HepG2 (cell line): ENCODE measurements at regions not wholly inside any gene's neighbourhood (a gene's known extent, or its start where the extent isn't known, plus 50 kb on each side); places are given as distances from the start of the nearest gene placed in this dataset.

Experiments
- ATAC-seq: fragments of 200-7000 bp; cut with Tn5 transposase; 3 replicates; pipeline ENCODE4 v1.9.1; 2020; ENCODE audit warnings: mild to moderate bottlenecking, moderate library complexity
- BruUV-seq: library from RNA; stranded (reverse); fragments of 400-500 nt; replicated peaks from 2 replicates; lab custom pipeline; 2021; lab: Mats Ljungman, UMichigan
- CTCF ChIA-PET: fragments of 300-600 bp; formaldehyde crosslinking; extraction: SDS; loops from one replicate; lab custom pipeline; 2021; ENCODE audit warnings: low total read pairs, inconsistent platforms, low intra/inter-chr PET ratio; lab: Yijun Ruan, JAX
- POLR2A ChIA-PET: fragments of 350-600 bp; sonication (Branson Sonifier 250); formaldehyde crosslinking; loops from one replicate; lab custom pipeline; 2020; ENCODE audit warnings: antibody characterized with exemption, inconsistent platforms; lab: Yijun Ruan, JAX
- DNase-seq: peaks from one replicate; pipeline ENCODE4 v3.0.0-alpha.2; 2015; ENCODE audit warnings: low spot score
- FAIRE-seq: peaks from 3 replicates; lab custom pipeline; 2011; peaks lifted over from hg19 to GRCh38; lab: Jason Lieb, UNC
- H2AFZ ChIP-seq: one replicate; pipeline ENCODE4 v1.6.1; 2011; ENCODE audit warnings: low read length, inconsistent platforms
- H3K27ac ChIP-seq: fragments of 300-600 bp; 3 replicates; pipeline ENCODE4 v1.8.0; 2011; ENCODE audit warnings: mixed run types, mild to moderate bottlenecking, mixed read lengths, low read length, inconsistent platforms; ENCODE audit not compliant: insufficient read depth; ENCODE audit errors: extremely low read length
- H3K27me3 ChIP-seq, 2 experiments: fragments of 200-600 bp in 1 of 2; 2 replicates in 1 of 2; 3 replicates in 1 of 2; pipeline versions ENCODE4 v1.6.0 to v1.8.0; 2011; ENCODE audit warnings: low read length in 2 of 2, mild to moderate bottlenecking in 2 of 2, moderate library complexity in 2 of 2, inconsistent platforms in 1 of 2; ENCODE audit not compliant: insufficient read depth in 2 of 2, control insufficient read depth in 1 of 2
- H3K36me3 ChIP-seq, 2 experiments: fragments of 200-600 bp in 1 of 2; replicated peaks in 1 of 2; 2 replicates in 1 of 2; 3 replicates in 1 of 2; pipeline versions ENCODE4 v1.5.1 to v1.8.0; 2011; ENCODE audit warnings: low read length in 2 of 2, inconsistent platforms in 1 of 2; ENCODE audit not compliant: insufficient read depth in 2 of 2, control insufficient read depth in 1 of 2
- H3K4me1 ChIP-seq: 2 replicates; pipeline ENCODE4 v1.5.1; 2012; ENCODE audit warnings: low read length, inconsistent platforms; ENCODE audit not compliant: insufficient read depth
- H3K4me2 ChIP-seq: 2 replicates; pipeline ENCODE4 v1.6.0; 2011; ENCODE audit warnings: low read depth, low read length, inconsistent platforms
- H3K4me3 ChIP-seq, 3 experiments: fragments of 200-600 bp in 1 of 3; sonication (generic), shearing (Covaris generic) in 1 of 3; replicated peaks in 1 of 3; 2 replicates each; pipeline ENCODE4 v1.5.1; 2011 to 2016; ENCODE audit warnings: low read length in 3 of 3, inconsistent platforms in 2 of 3, low read depth in 2 of 3, mild to moderate bottlenecking in 2 of 3, control low read depth in 1 of 3, mixed read lengths in 1 of 3; ENCODE audit not compliant: insufficient read depth in 1 of 3
- H3K79me2 ChIP-seq: one replicate; pipeline ENCODE4 v1.6.1; 2011; ENCODE audit warnings: low read length, inconsistent platforms; ENCODE audit not compliant: insufficient read depth
- H3K9ac ChIP-seq: 2 replicates; pipeline ENCODE4 v1.6.0; 2011; ENCODE audit warnings: mild to moderate bottlenecking, low read depth, low read length, inconsistent platforms; ENCODE audit not compliant: insufficient read depth
- H3K9me3 ChIP-seq: 2 replicates; pipeline ENCODE4 v1.5.1; 2012; ENCODE audit warnings: mild to moderate bottlenecking, low read length
- H4K20me1 ChIP-seq: 2 replicates; pipeline ENCODE4 v1.6.0; 2011; ENCODE audit warnings: inconsistent platforms, mild to moderate bottlenecking, low read length, moderate library complexity; ENCODE audit not compliant: insufficient read depth
- ATF7 ChIP-seq, 2 experiments: fragments of 450-650 bp in 1 of 2; sonication (generic) in 1 of 2; formaldehyde crosslinking in 1 of 2; IDR thresholded peaks; 2 replicates each; pipeline versions ENCODE4 v1.4.0 to v1.6.1; 2016 to 2020; ENCODE audit warnings: antibody characterized with exemption in 1 of 2, mild to moderate bottlenecking in 1 of 2, missing genetic modification reagents in 1 of 2
- GPN1 ChIP-seq: sonication (generic); formaldehyde crosslinking; IDR thresholded peaks from 2 replicates; pipeline ENCODE4 v1.5.1; 2020; ENCODE audit warnings: missing genetic modification reagents, borderline replicate concordance
- HOXA7 ChIP-seq: sonication (generic); formaldehyde crosslinking; IDR thresholded peaks from 2 replicates; pipeline ENCODE4 v1.8.1; 2022; ENCODE audit warnings: mild to moderate bottlenecking, missing genetic modification reagents, moderate library complexity
- HOXD1 ChIP-seq: sonication (generic); formaldehyde crosslinking; IDR thresholded peaks from 2 replicates; pipeline ENCODE4 v1.5.0; 2020; ENCODE audit warnings: missing genetic modification reagents
- MAFK ChIP-seq, 2 experiments: IDR thresholded peaks in 1 of 2; conservative IDR thresholded peaks in 1 of 2; 2 replicates each; pipeline ENCODE4 v1.6.1; 2011; ENCODE audit warnings: improper control_type of control experiment in 2 of 2, low read length in 2 of 2
- MTA3 ChIP-seq: sonication (generic); formaldehyde crosslinking; IDR thresholded peaks from 2 replicates; pipeline ENCODE4 v1.4.0; 2020; ENCODE audit warnings: missing genetic modification reagents
- NCOR1 ChIP-seq: fragments of 200-600 bp; sonication (generic); IDR thresholded peaks from 2 replicates; pipeline ENCODE4 v1.7.0; 2017; ENCODE audit warnings: antibody characterized with exemption, low read length, borderline replicate concordance
- ONECUT2 ChIP-seq: sonication (generic); formaldehyde crosslinking; IDR thresholded peaks from 2 replicates; pipeline ENCODE4 v1.4.0; 2020; ENCODE audit warnings: missing genetic modification reagents
- PRPF4 ChIP-seq: fragments of 200-400 bp; formaldehyde crosslinking; IDR thresholded peaks from 2 replicates; pipeline ENCODE4 v1.6.1; 2016; ENCODE audit warnings: low read length, low read depth; ENCODE audit not compliant: poor library complexity, severe bottlenecking
- RXRA ChIP-seq: sonication (generic); formaldehyde crosslinking; IDR thresholded peaks from 2 replicates; pipeline ENCODE4 v1.5.1; 2020; ENCODE audit warnings: missing genetic modification reagents
- THYN1 ChIP-seq: sonication (generic); formaldehyde crosslinking; IDR thresholded peaks from 2 replicates; pipeline ENCODE4 v1.8.1; 2023; ENCODE audit warnings: low read depth, mild to moderate bottlenecking, moderate library complexity, missing genetic modification reagents, borderline replicate concordance
- TOE1 ChIP-seq: sonication (generic); formaldehyde crosslinking; IDR thresholded peaks from 2 replicates; pipeline ENCODE4 v1.4.0; 2020; ENCODE audit warnings: mild to moderate bottlenecking, missing genetic modification reagents
- ZC3H4 ChIP-seq: sonication (generic); formaldehyde crosslinking; IDR thresholded peaks from 2 replicates; pipeline ENCODE4 v1.4.0; 2020; ENCODE audit warnings: missing genetic modification reagents, borderline replicate concordance
- ZKSCAN1 ChIP-seq: fragments of 150-350 bp; IDR thresholded peaks from 2 replicates; pipeline ENCODE4 v1.6.1; 2014; ENCODE audit warnings: low read length
- ZMYM2 ChIP-seq: sonication (generic); formaldehyde crosslinking; IDR thresholded peaks from 2 replicates; pipeline ENCODE4 v1.8.0; 2022; ENCODE audit warnings: mild to moderate bottlenecking, missing genetic modification reagents
- ZNF33A ChIP-seq: sonication (generic); formaldehyde crosslinking; IDR thresholded peaks from 2 replicates; pipeline ENCODE4 v1.5.1; 2020; ENCODE audit warnings: missing genetic modification reagents, mild to moderate bottlenecking, moderate library complexity, borderline replicate concordance
- ZNF772 ChIP-seq: sonication (generic); formaldehyde crosslinking; IDR thresholded peaks from 2 replicates; pipeline ENCODE4 v1.5.0; 2020; ENCODE audit warnings: mild to moderate bottlenecking, missing genetic modification reagents
- WGBS: methylation state at CpG from one replicate; pipeline ENCODE4 v1.1.6; 2017; ENCODE audit warnings: low lambda C conversion rate; 5-methylcytosine and 5-hydroxymethylcytosine counted together
- in situ Hi-C: cut with HindIII; loops from 2 replicates; pipeline ENCODE4 v1.10.0; 2017; ENCODE audit warnings: low pct_unique_long_range_greater_than_20kb; ENCODE audit not compliant: extremely low pct_ligation_motif_present
- intact Hi-C: fragments of 100-400 bp; cut with micrococcal nuclease; formaldehyde crosslinking; loops from one replicate; pipeline ENCODE4 v1.10.0; 2022; ENCODE audit not compliant: unreplicated experiment
- TF ChIP-seq, protein P1 (sequence below): sonication (generic); formaldehyde crosslinking; IDR thresholded peaks from 2 replicates; pipeline ENCODE4 v1.4.0; 2020; ENCODE audit warnings: missing genetic modification reagents
- TF ChIP-seq, protein P2 (sequence below): sonication (generic); formaldehyde crosslinking; IDR thresholded peaks from 2 replicates; pipeline ENCODE4 v1.4.0; 2020; ENCODE audit warnings: missing genetic modification reagents, mild to moderate bottlenecking, borderline replicate concordance
- TF ChIP-seq, protein P3 (sequence below): sonication (generic); formaldehyde crosslinking; IDR thresholded peaks from 2 replicates; pipeline ENCODE4 v1.9.0; 2021; ENCODE audit warnings: missing genetic modification reagents, mild to moderate bottlenecking, borderline replicate concordance

DNA sequence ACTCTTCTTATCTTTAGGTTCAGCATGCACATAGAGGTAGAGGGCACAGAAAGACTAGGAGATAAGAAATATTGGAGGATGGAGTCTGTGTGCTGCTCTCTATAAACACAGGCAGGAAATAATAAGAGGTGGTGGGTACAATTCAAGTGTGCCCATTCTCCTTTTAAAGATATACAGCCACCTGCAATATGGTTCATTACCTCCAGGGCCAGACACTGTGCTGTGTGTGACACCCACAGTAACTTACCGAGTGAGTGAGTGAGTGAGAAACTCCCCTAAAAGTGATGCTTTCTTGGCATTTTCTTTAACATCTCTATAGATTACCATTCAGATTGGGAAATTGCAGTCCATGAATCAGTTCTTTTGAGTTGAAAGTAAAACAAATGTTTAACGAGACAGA is 311.8 kb upstream of the KCNN2 start:
- Histone ChIP-seq H3K36me3 (no peaks in the 10 kb centered on the region), H4K20me1 (no peaks in the 10 kb centered on the region), H3K4me1 (peaks cover under 1% of the 10 kb centered on the region; the same call in 1 of the 2 replicates)
- 0 out of 3 replicates have a peak, but pooled peaks have one; percentile 29 for ATAC-seq
- BruUV-seq = no TSS peak
- no peak for TF ChIP-seq ZNF33A (CRISPR knock-in tag)
- TF ChIP-seq ATF7 (IDR thresholded peaks at IDR 0.05) = no peak
- TF ChIP-seq ATF7 (CRISPR knock-in tag; IDR thresholded peaks at IDR 0.05) = no peak
- TF ChIP-seq ZC3H4 (CRISPR knock-in tag) = no peak
- TF ChIP-seq MAFK (conservative IDR thresholded peaks at IDR 0.05 in 1 of 2, IDR thresholded peaks at IDR 0.05 in 1 of 2; ENCODE audit: low read length in 2 of 2) = no peak
- TF ChIP-seq TOE1 (CRISPR knock-in tag) = no peak
- no peak for TF ChIP-seq ZMYM2 (CRISPR knock-in tag)
- no peak for TF ChIP-seq ONECUT2 (CRISPR knock-in tag)
- TF ChIP-seq ZKSCAN1 = no peak
- no peak for TF ChIP-seq PRPF4
- TF ChIP-seq RXRA = no peak
- no peak for TF ChIP-seq ZNF772 (CRISPR knock-in tag)
- no peak for TF ChIP-seq HOXA7 (CRISPR knock-in tag)
- TF ChIP-seq, protein P1, sequence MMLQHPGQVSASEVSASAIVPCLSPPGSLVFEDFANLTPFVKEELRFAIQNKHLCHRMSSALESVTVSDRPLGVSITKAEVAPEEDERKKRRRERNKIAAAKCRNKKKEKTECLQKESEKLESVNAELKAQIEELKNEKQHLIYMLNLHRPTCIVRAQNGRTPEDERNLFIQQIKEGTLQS = no peak
- TF ChIP-seq, protein P2, sequence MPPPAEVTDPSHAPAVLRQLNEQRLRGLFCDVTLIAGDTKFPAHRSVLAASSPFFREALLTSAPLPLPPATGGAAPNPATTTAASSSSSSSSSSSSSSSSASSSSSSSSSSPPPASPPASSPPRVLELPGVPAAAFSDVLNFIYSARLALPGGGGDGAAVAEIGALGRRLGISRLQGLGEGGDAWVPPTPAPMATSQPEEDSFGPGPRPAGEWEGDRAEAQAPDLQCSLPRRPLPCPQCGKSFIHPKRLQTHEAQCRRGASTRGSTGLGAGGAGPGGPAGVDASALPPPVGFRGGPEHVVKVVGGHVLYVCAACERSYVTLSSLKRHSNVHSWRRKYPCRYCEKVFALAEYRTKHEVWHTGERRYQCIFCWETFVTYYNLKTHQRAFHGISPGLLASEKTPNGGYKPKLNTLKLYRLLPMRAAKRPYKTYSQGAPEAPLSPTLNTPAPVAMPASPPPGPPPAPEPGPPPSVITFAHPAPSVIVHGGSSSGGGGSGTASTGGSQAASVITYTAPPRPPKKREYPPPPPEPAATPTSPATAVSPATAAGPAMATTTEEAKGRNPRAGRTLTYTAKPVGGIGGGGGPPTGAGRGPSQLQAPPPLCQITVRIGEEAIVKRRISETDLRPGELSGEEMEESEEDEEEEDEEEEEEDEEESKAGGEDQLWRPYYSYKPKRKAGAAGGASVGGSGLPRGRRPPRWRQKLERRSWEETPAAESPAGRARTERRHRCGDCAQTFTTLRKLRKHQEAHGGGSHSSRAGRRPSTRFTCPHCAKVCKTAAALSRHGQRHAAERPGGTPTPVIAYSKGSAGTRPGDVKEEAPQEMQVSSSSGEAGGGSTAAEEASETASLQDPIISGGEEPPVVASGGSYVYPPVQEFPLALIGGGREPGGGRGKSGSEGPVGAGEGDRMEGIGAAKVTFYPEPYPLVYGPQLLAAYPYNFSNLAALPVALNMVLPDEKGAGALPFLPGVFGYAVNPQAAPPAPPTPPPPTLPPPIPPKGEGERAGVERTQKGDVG (CRISPR knock-in tag) = no peak
- TF ChIP-seq HOXD1 (CRISPR knock-in tag) = no peak
- no peak for TF ChIP-seq GPN1 (CRISPR knock-in tag)
- TF ChIP-seq MTA3 (CRISPR knock-in tag) = no peak
- no peak for TF ChIP-seq NCOR1
- TF ChIP-seq, protein P3, sequence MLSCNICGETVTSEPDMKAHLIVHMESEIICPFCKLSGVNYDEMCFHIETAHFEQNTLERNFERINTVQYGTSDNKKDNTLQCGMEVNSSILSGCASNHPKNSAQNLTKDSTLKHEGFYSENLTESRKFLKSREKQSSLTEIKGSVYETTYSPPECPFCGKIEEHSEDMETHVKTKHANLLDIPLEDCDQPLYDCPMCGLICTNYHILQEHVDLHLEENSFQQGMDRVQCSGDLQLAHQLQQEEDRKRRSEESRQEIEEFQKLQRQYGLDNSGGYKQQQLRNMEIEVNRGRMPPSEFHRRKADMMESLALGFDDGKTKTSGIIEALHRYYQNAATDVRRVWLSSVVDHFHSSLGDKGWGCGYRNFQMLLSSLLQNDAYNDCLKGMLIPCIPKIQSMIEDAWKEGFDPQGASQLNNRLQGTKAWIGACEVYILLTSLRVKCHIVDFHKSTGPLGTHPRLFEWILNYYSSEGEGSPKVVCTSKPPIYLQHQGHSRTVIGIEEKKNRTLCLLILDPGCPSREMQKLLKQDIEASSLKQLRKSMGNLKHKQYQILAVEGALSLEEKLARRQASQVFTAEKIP (CRISPR knock-in tag) = no peak
- TF ChIP-seq THYN1 (CRISPR knock-in tag) = no peak
- TF ChIP-seq, all 625 proteins: peak for 0
- H3K79me2 ChIP-seq = no peaks in the 10 kb centered on the region
- no peak overlapping the region for H3K4me2 ChIP-seq
- intact Hi-C loops = no loop called here
- no peak overlapping the region for H3K9ac ChIP-seq
- in situ Hi-C loops = no loop called here
- ChIA-PET POLR2A (no interaction called here), CTCF (no interaction called here)
- 0% methylated on average over 2 of the region's 2 CpGs for WGBS
- no peak overlapping the region for H2AFZ ChIP-seq
- no peaks in the 10 kb centered on the region for H3K9me3 ChIP-seq
- no peak overlapping the region for H3K4me3 ChIP-seq
- FAIRE-seq (no peak), DNase-seq (no peak)
- no peak overlapping the region for H3K27ac ChIP-seq
- H3K27me3 ChIP-seq = peaks cover 0 to 10% of the 10 kb centered on the region in 2 experiments; a peak in 2 of 5 replicates
